Stimulated activated effector memory CD8-positive, alpha-beta T cell treated with anti-CD3 and anti-CD28 coated beads, Interleukin-12 subunit alpha, Interleukin-12 subunit beta, amount 100 ng/mL, for 72 hours (primary cell): ENCODE measurements at regions not wholly inside any gene's neighbourhood (a gene's known extent, or its start where the extent isn't known, plus 50 kb on each side); places are given as distances from the start of the nearest gene placed in this dataset.

ENCODE experiments used
- ATAC-seq: fragments of 150-1000 bp; cut with Tn5 transposase; 2 replicates; pipeline ENCODE4 v1.10.0; 2021
- DNase-seq, 2 donors: peaks; one replicate each; pipeline ENCODE4 v3.0.0; 2021 to 2022; ENCODE audit warnings: low spot score in 2 of 2
- H3K27ac Mint-ChIP-seq: one replicate; pipeline ENCODE4 v1.8.0; 2022; ENCODE audit warnings: mild to moderate bottlenecking, mixed read lengths
- H3K36me3 Mint-ChIP-seq: one replicate; pipeline ENCODE4 v1.8.0; 2022; ENCODE audit warnings: mild to moderate bottlenecking, mixed read lengths
- H3K4me1 Mint-ChIP-seq: one replicate; pipeline ENCODE4 v1.8.0; 2022; ENCODE audit warnings: mixed read lengths
- H3K4me3 Mint-ChIP-seq: one replicate; pipeline ENCODE4 v1.8.0; 2022; ENCODE audit warnings: mild to moderate bottlenecking, mixed read lengths
- H3K9me3 Mint-ChIP-seq: one replicate; pipeline ENCODE4 v1.8.0; 2022; ENCODE audit warnings: mixed read lengths

DNA sequence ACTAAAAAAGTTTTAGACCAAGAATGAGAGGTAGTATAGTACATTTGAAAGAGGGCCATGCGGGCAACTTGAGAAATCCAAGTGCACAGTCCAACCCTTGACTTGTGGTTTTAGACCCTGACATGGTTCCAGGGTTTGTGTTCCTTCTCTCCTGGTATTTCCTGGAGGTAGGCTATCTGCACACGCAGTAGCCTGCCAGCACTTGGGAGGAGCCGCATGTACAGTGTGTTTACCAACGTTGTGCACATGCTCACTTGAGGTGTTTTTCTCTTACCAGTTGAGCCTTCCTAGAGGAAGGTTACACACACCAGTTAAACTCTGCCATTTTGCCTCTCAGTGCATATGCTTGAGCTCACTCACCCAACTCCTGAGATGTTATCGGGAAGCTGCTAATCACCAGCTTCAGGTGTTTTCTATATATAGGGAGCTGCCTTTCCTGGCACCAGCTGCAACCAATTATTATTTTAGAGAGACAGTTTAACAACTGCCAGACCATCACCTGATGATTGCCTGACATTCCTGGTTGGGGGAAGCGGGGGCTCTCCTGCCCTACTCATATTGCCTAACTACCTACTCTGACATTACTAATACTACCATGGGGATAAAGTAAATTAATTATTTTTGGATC is 593.4 kb upstream of the TUSC1 start:
- Mint-ChIP-seq H3K27ac (no peak overlapping the region), H3K4me1 (no peaks in the 10 kb centered on the region), H3K36me3 (no peaks in the 10 kb centered on the region), H3K9me3 (peaks cover 5% of the 10 kb centered on the region), H3K4me3 (no peak overlapping the region)
- no peak for DNase-seq
- no peak for ATAC-seq

DNA sequence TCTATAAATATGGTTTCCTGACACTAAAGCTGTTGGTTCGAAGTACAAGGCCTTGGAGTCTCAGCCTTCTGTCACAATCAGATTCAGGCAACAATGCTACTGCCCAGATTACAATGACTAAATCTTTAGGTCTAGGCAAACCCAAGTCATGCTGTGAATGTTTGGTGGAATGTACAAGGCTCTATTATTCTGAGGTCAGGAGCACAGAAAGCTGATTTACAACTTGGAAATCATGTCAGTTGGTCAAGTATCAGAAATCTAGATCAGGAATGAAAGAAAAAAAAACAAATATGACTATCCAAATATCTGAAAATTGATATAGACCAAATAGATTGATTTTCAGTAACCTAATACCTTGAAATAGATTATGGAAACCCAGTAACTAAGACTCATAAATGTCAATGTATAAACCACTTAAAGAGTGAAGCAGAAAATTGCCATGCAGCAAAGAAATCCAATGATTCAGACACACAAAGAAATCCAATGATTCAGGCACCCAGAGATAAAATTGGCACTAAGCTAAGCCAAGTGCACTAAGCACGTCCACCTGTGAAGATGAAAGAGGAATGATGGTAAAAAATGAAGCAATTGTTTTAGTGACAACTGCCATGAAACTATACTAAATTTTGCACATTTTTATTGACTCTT is 588.0 kb upstream of the TUSC1 start:
- DNase-seq = no peak
- Mint-ChIP-seq H3K36me3 (no peaks in the 10 kb centered on the region), H3K9me3 (peaks cover 14% of the 10 kb centered on the region), H3K27ac (no peak overlapping the region), H3K4me3 (no peak overlapping the region), H3K4me1 (no peaks in the 10 kb centered on the region)
- ATAC-seq = no peak

DNA sequence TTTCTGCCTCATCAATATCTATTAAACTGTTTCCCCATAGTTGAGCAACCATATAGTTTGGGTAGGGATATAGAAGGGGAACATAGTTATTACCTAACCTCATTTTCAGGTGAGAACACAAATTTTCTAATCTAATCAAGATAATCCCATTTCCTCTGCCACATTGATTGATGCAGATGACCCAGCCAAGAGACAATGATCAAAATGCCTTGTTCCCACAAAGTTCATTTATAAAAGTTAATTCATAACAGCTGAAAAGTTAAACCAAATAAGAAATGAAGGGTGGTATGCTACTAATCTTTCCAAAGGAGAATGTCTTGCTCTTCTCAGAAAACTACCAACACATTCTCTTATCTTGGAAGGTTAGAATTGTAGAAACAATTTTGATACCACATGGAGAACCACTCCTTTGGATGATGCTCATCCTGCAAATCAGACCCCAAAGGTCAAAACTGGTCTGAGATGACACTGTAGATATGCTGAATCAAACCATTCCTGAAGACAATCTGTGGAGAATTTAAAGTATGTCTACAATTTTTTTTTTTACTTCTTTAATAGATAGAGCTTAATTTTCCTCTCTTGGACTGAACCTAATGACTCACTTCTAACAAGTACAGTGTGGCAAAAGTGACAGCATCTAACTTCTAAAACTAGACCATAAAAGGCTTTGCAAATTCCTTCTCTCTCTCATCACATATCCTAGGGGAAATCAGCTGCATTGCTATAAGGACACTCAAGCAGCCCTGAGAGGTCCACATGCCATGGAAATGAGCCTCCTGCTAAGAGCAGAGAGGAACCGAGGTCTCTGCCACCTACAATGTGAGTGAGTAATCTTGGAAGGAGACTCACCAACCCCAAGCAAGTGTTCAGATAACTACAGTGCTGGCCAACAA is 586.7 kb upstream of the TUSC1 start:
- no peaks in the 10 kb centered on the region for H3K4me1 Mint-ChIP-seq
- H3K27ac Mint-ChIP-seq = no peak overlapping the region
- H3K4me3 Mint-ChIP-seq = no peak overlapping the region
- DNase-seq (no peak), ATAC-seq (no peak)
- peaks cover 17% of the 10 kb centered on the region for H3K9me3 Mint-ChIP-seq
- H3K36me3 Mint-ChIP-seq = no peaks in the 10 kb centered on the region

DNA sequence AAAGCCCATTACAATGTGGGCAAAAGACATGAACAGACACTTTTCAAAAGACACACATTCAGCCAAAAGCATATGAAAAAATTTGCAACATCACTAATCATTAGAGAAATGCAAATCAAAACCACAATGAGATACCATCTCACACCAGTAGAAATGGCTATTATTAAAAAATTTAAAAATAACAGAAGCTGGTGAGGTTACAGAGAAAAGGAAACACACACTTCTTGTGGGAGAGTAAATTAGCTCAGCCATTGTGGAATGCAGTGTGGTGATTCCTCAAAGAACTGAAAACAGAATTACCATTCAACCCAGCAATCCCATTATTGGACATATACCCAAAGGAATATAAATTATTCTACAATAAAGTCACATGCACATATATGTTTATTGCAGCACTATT is 585.2 kb upstream of the TUSC1 start:
- Mint-ChIP-seq H3K27ac (no peak overlapping the region), H3K4me1 (no peaks in the 10 kb centered on the region), H3K4me3 (no peak overlapping the region), H3K9me3 (peaks cover 17% of the 10 kb centered on the region), H3K36me3 (no peaks in the 10 kb centered on the region)
- ATAC-seq (no peak), DNase-seq (no peak)

DNA sequence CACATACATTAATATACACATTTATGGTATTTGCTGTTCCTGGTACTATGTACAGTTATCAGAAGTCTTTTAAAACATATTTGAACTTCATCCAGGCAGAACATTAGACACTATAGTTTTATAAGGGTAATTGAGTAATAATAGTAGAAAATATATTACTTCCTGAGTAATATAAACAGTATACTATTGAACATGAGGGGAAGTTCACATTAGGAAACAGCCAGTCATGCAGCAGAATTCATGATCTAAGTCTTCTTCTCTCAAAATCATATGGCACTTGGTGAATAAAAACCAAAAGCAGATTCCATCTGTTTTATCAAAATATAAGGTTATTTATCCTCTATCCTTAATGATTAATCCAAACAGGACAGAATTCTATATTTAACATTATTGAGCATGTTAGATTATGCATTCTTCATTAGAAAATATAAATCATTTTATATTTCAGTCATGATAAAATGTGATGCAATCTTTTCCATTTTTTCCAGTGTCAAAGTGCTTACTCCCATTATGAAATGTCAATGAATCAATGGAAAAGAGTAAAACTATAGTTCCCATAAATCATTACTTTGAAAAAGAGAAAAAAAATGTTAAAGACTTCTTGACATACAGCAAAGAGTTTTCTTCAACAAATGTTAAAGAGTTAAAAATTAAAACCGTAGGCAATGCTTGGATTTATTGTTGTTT is 584.3 kb upstream of the TUSC1 start:
- Mint-ChIP-seq H3K9me3 (peaks cover 17% of the 10 kb centered on the region), H3K4me1 (no peaks in the 10 kb centered on the region), H3K27ac (no peak overlapping the region)

DNA sequence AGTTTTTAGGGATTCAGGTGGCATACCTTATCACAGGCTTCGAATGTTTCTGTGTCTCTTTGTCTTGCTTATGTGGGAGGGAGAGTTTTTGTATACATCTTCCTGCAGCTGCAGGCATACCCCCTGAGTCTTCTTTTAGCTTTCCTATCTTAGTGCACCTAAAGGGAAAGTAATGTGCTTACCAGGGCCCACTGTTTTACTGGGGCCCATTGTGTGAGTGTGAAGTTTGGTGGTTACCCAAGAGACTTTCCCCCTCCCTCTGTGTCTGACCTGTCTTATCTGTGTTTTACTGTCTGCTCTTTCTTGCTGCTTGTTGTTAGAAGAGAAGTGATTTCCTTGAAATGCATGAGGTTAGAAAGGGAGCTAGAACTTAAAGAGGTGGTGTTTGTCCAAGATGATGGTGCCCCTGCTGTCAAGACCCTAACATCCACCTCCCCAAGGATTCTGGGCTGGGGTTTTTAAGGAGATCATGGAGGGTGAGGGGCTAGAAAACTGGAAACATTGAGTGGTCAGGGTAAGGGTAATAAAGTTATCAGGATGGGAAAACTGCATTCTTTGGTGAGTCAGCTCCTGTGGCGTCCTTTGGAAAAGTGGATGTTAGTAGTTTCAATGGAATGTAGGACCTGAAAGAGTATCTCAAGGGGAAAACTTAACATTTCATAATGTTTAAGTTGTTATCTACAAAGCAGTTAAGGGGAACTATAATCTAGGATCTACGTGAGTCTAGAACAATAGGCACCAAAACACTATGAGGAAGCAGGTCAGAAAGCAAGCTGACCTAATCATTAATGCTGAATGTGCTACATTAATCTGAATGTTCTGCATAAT is 583.5 kb upstream of the TUSC1 start:
- no peaks in the 10 kb centered on the region for H3K4me1 Mint-ChIP-seq
- H3K9me3 Mint-ChIP-seq = peaks cover 13% of the 10 kb centered on the region
- no peak for DNase-seq
- no peak overlapping the region for H3K27ac Mint-ChIP-seq
- no peak overlapping the region for H3K4me3 Mint-ChIP-seq
- no peak for ATAC-seq
- no peaks in the 10 kb centered on the region for H3K36me3 Mint-ChIP-seq

More for the DNA sequence above, 584.3 kb upstream of the TUSC1 start:
- no peak for DNase-seq
- no peak for ATAC-seq
- H3K4me3 Mint-ChIP-seq = no peak overlapping the region
- H3K36me3 Mint-ChIP-seq = no peaks in the 10 kb centered on the region

DNA sequence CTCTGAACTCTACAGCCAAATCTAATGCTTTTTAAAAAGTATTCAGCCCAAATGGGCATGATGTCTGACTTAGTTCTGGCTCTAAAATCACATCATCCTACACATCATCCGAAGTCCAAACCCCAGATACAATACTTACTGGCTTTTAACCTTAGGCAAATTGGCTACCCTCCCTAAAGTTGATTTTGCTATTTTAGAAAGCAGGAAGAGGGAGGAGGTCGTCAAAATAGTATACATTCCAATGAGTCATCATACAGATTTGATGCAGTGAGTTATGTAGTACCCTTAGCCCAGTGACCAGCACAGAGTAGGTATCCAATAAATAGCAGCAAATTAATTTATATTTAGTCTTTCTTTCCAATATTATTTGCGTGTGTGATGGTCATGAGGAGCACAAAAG is 582.0 kb upstream of the TUSC1 start:
- Mint-ChIP-seq H3K27ac (no peak overlapping the region), H3K36me3 (no peaks in the 10 kb centered on the region), H3K4me3 (no peak overlapping the region), H3K4me1 (no peaks in the 10 kb centered on the region), H3K9me3 (peaks cover 9% of the 10 kb centered on the region)
- DNase-seq = no peak
- no peak for ATAC-seq

DNA sequence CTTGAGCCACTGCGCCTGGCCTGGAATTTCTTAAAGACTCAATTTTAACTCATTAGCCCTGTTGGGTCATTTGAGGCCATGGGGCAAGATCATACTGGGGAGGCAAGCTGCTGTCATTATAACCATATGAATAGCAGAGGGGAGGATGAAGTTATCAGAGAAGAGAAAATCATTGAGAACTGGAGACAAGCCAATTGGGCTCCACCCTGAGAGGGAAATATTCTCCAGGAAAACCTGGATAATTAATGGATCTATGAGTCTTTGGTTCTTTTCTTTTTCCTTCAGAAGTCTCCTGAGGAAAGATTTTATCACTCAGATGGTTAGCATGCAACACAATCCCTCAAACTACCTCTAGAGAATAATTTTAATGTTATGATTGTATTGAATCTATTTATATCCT is 569.6 kb upstream of the TUSC1 start:
- Mint-ChIP-seq H3K27ac (no peak overlapping the region), H3K4me3 (no peak overlapping the region), H3K36me3 (no peaks in the 10 kb centered on the region), H3K4me1 (no peaks in the 10 kb centered on the region), H3K9me3 (peaks cover 13% of the 10 kb centered on the region)
- ATAC-seq (no peak), DNase-seq (no peak)

DNA sequence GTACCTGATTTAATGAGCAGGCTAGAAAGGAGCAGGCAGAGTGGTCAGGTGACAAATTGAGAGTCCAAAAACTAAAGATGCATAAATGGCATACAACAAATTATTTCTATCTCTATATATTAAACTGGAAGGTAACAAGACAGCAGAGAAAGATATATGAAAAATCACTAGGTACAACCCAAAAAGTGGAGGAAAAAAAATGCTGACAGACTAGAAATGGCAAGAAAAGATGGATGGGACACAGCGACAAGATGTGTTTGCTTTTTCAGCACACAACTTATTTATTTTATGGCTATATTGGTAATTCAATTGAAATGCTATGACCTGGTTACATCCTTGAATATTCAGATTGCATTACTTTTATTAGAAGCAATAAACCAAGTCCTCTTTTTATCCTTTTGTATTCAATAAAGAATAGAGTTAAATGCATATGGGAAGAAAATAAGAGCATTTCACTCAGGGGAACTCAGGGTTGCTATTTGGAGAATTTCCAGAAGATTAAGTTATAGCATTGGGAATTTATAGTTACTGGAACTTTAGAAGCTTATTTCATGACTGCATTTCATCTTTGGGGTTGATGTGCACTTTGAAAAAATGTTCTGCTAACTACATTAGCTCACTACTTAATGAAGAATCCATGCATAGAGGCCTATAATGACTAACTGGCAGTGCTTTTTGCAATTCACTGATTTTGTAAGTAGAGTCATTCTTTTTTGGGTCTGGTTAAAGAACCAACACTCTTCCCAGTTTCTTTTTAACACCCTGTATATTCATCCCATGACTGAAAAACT is 566.6 kb upstream of the TUSC1 start:
- Mint-ChIP-seq H3K9me3 (peaks cover 12% of the 10 kb centered on the region), H3K27ac (no peak overlapping the region), H3K4me3 (no peak overlapping the region), H3K36me3 (no peaks in the 10 kb centered on the region), H3K4me1 (no peaks in the 10 kb centered on the region)
- DNase-seq (no peak), ATAC-seq (no peak)

DNA sequence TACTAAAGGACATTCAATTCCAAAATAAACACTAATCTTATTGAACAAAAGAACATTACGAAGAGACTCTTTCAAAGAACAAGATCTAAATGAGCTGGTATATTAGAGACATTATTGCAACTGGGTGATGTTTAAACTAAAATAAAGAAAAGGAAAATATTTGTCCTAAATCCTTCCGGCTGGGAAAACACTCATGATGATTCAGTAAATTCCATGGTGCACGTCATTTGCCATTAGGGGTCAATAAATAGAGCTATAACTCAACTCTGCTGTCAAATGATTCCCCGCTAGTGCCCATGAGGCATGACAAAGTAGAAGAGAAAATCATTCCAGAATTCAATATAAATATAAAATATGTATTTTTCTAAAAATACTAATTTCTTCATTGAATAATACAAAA is 565.5 kb upstream of the TUSC1 start:
- no peak for DNase-seq
- peaks cover 8% of the 10 kb centered on the region for H3K9me3 Mint-ChIP-seq
- no peak overlapping the region for H3K27ac Mint-ChIP-seq
- no peaks in the 10 kb centered on the region for H3K4me1 Mint-ChIP-seq
- H3K36me3 Mint-ChIP-seq = no peaks in the 10 kb centered on the region
- H3K4me3 Mint-ChIP-seq = no peak overlapping the region
- no peak for ATAC-seq

DNA sequence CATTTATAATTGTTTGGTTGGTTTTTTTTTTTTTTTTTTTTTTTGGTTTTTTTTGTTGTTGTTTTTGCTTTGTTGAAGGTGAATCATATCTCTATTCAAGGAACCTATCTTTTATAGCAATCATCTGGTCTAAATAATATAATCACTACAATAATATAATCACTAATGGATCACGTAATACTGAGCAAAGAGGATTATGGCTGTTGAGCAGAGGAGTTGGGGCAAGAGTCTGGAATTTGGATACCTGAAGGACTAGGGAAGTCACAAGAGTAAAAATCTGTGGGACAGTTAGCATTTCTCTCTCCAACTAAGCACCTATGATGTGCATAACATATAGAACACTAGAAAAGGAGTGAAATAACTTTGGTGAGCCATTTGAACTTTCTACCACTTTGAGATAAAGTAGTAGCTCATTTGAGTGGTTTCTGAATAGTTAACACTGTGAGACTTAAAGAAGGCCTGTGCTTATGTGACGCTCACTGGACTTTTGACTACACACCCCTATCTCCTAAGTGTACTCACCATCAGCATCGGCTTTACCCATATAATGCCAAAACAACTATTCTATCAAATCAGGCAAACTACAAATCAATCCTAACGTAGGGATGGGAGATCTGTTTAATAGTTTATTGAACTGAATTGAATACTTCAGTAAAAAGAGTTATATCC is 564.9 kb upstream of the TUSC1 start:
- H3K27ac Mint-ChIP-seq = no peak overlapping the region
- DNase-seq (no peak), ATAC-seq (no peak)
- no peaks in the 10 kb centered on the region for H3K4me1 Mint-ChIP-seq
- peaks cover 8% of the 10 kb centered on the region for H3K9me3 Mint-ChIP-seq
- no peak overlapping the region for H3K4me3 Mint-ChIP-seq
- H3K36me3 Mint-ChIP-seq = no peaks in the 10 kb centered on the region

DNA sequence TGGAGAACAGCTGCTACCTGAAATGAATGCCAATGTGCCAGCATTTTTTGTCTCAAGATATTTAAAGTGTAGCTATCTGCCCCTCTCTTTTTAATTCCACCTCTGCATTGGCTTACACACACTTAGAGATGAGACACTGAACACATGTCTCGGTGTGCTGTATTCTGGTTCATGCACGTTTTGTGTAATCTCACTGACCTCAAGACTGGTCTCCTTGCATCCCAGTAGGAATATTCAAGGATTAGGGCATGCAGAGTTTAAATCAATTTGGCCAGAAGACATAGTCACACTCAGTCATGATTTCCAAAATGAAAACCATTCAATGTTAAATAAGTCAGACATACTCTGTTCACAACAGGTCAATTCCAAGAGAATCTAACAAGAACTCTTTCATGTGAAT is 561.8 kb upstream of the TUSC1 start:
- no peak overlapping the region for H3K27ac Mint-ChIP-seq
- no peak overlapping the region for H3K4me3 Mint-ChIP-seq
- H3K9me3 Mint-ChIP-seq = peaks cover 13% of the 10 kb centered on the region
- no peak for ATAC-seq
- no peaks in the 10 kb centered on the region for H3K36me3 Mint-ChIP-seq
- no peaks in the 10 kb centered on the region for H3K4me1 Mint-ChIP-seq
- no peak for DNase-seq

DNA sequence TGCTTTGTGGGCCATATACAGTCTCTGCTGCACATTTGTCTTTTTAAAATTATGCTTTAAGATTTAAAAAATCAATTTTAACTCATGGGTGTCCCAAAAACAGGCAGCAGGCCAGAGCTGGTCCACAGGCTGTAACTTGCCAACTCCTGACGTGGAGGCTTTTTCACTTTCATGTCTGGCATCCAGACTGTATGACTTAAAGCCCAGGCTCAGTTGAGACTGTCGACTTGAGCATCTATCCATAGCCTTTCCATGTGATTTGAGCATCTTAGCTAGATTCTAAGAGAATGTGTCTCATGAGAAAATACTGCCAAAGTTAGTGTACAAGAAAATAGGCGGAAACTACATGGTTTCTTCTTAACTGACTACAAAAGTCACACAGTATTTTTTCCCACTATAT is 559.0 kb upstream of the TUSC1 start:
- Mint-ChIP-seq H3K4me3 (no peak overlapping the region), H3K27ac (no peak overlapping the region), H3K36me3 (no peaks in the 10 kb centered on the region), H3K4me1 (no peaks in the 10 kb centered on the region), H3K9me3 (peaks cover 15% of the 10 kb centered on the region)
- ATAC-seq (no peak), DNase-seq (no peak)

DNA sequence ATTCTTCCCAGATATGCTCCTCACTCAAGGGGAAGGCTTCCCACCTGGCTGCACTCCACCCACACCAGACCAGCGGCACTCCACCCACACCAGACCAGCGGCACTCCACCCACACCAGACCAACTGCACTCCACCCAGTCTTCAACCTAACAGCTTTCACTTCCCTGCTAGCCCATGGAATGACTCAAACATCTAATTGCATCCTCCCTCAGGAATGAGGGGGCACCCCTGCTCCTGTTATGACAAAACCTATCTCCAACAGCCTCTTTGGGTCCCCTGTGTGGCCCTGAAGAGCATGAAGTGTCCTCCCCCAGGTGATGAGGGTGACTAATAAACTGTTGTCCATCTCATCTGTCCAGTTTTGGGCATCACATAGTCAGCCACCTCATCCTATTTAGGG is 556.6 kb upstream of the TUSC1 start:
- DNase-seq = no peak
- peaks cover 16% of the 10 kb centered on the region for H3K9me3 Mint-ChIP-seq
- no peak for ATAC-seq
- H3K4me3 Mint-ChIP-seq = no peak overlapping the region
- H3K36me3 Mint-ChIP-seq = no peaks in the 10 kb centered on the region
- H3K4me1 Mint-ChIP-seq = no peaks in the 10 kb centered on the region
- H3K27ac Mint-ChIP-seq = no peak overlapping the region
